ENCODE measurements at regions not wholly inside any gene's neighbourhood (a gene's known extent, or its start where the extent isn't known, plus 50 kb on each side); places are given as distances from the start of the nearest gene placed in this dataset.
"Not testable (repeated sequence)": the region's sequence is repeated elsewhere in the genome, so short reads cannot be mapped to it uniquely, and the experiment has no call there.

DNA sequence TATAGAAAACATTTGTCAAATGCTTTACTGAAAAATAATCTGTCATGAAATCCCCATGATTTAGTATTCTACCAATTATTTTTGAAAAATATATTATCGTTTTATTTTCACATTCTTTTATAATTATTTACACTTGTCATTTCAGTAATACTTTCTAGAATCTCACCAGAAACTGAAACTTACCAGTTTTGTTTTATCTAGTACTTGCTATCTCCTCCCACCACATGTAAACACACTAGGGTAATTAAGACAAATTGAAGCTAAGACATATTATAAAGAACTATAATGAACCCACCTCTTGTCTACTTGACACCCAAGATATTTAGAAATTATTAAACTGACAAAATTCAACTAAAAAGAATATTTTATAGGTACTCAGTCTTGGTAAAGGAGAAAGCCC lies 51.5 kb upstream of the GRM3 start:
- DNase-seq (ENCODE audit: low read depth): no peak

DNA sequence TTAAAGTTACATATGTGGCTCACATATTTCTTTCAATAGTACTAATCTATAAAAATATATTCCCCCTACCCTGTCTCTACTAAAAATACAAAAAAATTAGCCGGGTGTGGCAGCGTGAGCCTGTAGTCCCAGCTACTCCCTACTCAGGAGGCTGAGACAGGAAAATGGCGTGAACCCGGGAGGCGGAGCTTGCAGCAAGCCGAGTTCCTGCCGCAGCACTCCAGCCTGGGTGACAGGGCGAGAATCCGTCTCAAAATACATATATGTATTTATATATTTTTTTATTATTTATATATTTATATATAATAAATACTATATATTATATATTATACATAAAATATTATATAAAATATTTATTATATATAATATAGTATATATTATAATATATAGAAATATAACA lies 69.7 kb upstream of the GRM3 start:
- no peak for DNase-seq (ENCODE audit: low read depth)

DNA sequence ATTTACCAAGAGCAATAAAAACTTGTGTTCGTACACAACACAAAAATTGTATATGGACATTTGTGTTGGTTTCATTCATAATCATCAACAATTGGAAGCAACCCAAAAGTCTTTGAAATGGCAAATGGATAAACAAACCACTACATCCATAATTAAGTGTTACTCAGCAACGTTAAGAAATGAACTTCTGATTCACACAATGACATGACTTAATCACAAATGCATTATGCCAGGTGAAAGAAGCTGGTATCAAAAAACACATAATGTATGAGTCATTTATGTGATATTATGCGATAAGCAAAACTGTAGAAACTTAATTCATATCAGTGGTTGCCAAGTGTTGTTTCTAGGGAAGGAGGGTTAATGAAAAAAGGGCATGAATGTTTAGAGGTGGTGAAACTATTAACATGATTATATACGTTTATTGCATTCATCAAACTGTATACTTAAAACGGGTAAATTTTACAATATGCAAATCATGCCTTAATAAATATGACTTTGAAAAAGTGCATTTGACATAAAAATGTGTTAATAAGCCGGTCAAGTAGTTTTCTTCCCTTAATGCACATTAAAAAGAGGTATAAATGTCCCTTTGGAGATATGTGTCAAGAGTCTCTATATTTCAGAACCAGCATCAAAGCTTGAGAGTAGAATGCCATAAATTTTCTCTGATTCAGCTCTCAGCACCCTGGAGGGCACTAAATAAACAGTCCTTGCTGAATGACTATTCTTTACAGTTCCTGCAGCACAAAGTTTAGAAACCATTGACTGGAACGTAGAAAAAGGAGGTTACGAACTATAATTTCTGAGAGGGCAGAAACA lies 84.8 kb upstream of the GRM3 start:
- DNase-seq (ENCODE audit: low read depth): no peak

DNA sequence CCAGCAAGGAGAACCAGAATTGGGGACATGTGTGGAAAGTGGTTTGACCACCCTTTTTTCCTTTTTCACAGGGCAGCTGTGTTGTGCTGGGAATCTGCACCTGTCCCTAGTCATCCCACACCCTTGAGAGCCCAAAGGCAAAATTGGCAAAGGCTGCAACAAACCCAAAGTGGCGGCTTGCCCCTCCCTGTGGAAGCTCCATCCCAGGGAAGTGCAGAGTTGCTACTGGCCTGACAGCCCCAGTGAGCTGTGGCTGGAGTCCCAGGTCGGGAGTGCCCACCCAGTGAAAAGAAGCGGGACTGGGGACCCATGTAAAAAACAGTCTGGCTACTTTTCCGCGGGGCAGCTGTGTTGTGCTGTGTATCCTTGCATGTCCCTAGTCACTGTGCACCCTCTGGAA lies 109.1 kb upstream of the GRM3 start:
- DNase-seq (ENCODE audit: low read depth): no peak

DNA sequence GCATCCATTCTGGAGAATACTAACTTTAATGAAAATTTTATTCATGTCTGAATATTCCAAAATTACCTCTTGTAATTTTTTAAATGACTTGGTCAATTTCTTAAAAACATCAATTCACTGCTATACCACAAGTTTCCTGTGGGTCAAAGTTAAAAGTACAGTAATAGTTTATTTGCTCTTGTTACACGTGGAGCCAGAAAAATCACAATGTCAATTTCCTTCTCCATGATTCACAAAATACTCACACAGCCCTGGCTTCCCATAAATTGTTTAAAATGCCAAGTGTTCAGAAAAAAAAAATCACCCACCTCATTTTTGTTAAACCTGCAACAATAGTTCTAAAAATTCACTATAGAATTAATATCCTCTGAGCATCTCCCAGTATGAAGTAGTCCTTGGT lies 139.5 kb upstream of the GRM3 start:
- no peak for DNase-seq (ENCODE audit: low read depth)

GRCh38 chr7:86499986-86500385 lies 143.7 kb upstream of the GRM3 start:
- DNase-seq (ENCODE audit: low read depth): no peak

DNA sequence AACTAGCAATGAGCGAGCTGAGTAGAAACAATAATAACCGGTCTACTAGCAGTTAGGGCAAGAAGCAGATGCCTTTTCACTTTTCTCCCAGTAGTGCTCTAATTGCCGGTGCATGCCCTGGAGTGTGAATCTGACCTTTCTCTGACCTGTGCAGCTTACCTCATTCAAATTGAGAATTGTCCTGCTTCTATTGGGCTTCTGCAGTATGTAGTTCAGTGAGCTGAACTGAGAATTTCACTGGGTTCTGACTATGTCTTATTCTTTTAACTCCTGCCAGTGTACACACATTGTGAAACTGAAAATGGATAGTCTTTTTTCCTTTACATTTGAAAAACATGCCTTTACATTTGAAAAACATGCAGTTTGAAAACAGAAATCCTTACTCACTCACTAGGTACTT lies 157.9 kb upstream of the GRM3 start:
- DNase-seq (ENCODE audit: low read depth): no peak

DNA sequence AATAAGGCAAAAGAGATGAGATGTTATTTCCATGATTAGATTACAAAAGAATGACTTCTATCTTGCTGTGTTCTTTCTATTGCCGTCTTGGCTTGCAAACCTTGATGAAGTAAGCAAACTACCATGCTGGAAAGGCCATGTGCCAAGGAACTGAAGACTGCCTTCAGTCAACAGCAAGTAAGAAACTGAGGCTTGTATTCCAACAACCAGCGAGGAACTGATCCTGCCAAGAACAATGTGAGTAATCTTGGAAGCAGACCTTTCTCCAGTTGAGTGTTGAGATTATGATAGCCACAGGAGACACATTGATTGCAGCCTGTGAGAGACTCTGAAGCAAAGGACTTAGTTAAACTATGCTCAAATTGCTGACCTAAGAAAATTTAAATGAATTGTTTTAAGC lies 164.6 kb upstream of the GRM3 start:
- DNase-seq (ENCODE audit: low read depth): no peak

- no peak for DNase-seq (ENCODE audit: low read depth)
Measured at GRCh38 chr7:86477343-86477935, 166.3 kb upstream of the GRM3 start.

- no peak for DNase-seq (ENCODE audit: low read depth)
Measured at GRCh38 chr7:86470763-86471162, 172.9 kb upstream of the GRM3 start.

- peak; percentile 69 for DNase-seq (ENCODE audit: low read depth)
Measured at GRCh38 chr7:86469680-86470295, 173.9 kb upstream of the GRM3 start.

DNA sequence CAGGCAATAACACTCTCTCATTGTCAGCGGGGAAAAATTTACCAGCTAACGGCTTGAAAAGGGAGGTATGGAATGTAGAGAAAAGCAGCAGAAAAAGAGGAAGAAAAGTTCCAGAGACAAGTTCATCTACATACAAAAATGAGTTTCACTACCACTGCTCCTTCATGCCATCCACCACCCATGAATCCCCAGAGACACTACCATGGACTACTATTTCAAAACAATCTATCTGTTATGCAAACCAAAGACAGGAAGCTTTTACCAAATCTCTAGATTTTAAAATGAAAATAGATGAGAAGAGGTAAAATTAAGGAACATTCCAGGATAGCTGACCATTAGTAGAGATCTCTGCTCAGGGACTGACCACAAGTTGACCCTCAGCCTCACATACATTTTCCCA lies 189.0 kb upstream of the GRM3 start:
- DNase-seq (ENCODE audit: low read depth): no peak

DNA sequence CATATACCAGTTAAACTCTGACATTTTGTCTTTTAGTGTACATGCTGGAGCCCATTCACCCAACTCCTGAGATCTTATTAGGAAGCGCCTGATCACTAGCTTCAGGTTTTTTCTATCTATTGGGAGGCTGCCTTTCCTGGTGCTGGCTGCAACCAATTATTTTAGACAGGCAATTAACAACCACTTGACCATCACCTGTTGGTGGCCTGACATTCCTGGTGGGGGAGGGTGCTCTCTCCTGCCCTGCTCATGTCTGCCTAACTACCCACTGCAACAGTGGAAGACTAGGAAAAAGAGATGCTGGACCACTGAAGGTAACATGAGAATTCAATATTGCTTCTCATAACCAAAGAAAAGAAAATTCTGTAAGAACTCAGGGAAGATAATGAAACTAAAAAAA lies 190.3 kb upstream of the GRM3 start:
- no peak for DNase-seq (ENCODE audit: low read depth)

- no peak for DNase-seq (ENCODE audit: low read depth)
Measured at GRCh38 chr7:86448856-86449255, 194.9 kb upstream of the GRM3 start.

GRCh38 chr7:86445285-86445684 lies 198.4 kb upstream of the GRM3 start:
- no peak for DNase-seq (ENCODE audit: low read depth)

- DNase-seq (ENCODE audit: low read depth): no peak
Measured at GRCh38 chr7:86444245-86444644, 199.5 kb upstream of the GRM3 start.

DNA sequence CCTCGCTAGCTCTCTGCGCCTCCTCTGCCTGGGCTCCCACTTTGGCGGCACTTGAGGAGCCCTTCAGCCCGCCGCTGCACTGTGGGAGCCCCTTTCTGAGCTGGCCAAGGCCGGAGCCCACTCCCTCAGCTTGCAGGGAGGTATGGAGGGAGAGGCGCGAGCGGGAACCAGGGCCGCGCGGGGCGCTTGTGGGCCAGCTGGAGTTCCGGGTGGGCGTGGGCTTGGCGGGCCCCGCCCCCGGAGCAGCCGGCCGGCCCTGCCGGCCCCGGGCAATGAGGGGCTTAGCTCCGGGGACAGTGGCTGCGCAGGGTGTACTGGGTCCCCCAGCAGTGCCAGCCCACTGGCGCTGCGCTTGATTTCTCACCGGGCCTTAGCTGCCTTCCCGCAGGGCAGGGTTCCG lies 203.3 kb upstream of the GRM3 start:
- not testable (repeated sequence) for DNase-seq (ENCODE audit: low read depth)

DNA sequence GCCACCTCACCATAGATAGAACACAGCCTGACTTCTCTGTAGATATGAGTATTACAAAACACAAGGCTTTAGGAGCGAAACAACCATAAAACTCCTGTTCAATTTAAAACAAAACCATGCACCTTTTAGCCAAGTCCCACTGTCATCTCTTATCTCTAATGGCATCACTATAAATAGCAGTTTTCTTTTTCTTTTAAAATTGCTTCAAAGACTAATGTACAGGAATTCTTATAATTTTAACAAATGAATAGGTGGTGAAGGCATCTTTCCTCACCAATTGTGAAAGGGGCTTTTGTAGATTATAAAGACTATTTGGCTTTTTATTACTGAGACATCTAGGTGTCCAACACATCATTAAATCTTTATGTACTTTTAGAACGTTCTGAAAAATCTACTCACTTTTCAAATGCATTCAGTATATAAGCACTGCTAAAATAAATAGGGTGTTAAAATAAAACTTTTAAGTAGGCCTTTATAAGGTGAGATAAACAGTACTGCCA lies 205.7 kb upstream of the GRM3 start:
- no peak for DNase-seq (ENCODE audit: low read depth)

- no peak for DNase-seq (ENCODE audit: low read depth)
Measured at GRCh38 chr7:86431761-86432160, 211.9 kb upstream of the GRM3 start.

DNA sequence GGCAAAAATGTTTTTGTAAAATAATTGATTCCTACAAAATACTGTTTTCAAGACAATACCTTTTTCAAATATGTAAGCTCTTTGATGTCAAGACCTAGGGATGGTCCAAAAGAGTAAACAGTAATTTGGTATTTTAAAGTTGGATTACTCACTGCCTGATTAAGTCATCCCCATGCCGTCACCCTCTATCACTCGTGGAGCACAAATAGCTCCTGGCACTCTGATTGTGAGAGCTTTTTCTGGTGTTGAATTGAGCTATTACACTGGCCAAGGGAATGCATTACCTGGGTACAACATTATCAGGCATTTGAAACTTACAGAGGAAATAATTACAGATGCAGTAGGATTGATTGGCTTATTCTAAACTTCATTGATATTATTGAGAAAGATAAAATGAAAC lies 231.9 kb upstream of the GRM3 start:
- no peak for DNase-seq (ENCODE audit: low read depth)

DNA sequence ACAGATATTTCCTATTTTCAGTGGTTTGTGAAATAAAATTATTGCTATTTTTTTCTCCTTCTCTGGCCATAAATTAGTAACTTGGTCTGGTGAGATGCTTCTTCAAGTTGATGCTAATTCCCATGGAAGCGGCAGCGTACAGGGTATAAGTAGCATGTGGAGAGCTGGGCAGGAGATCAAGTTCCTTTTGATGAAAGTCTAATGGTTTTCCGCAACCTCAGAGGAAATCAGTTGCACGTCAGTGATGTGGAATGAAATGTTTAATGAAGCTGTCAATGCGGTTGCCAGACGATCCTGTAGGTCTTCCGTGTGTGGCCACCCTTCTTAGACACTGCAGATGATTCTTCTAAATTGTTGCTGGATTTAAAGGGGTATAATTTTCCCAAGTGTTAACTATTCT lies 236.4 kb upstream of the GRM3 start:
- DNase-seq (ENCODE audit: low read depth): peak; percentile 1

GRCh38 chr7:86391813-86392212 lies 251.9 kb upstream of the GRM3 start:
- no peak for DNase-seq (ENCODE audit: low read depth)

DNA sequence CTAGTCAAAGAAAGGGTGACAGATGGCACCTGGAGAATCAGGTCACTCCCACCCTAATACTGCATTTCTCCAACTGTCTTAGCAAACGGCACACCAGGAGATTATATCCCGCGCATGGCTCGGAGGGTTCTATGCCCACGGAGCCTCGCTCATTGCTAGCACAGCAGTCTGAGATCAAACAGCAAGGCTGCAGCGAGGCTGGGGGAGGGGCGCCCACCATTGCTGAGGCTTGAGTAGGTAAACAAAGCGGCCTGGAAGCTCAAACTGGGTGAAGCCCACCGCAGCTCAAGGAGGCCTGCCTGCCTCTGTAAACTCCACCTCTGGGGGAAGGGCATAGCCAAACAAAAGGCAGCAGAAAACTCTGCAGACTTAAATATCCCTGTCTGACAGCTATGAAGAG lies 268.1 kb upstream of the GRM3 start:
- DNase-seq (ENCODE audit: low read depth): not testable (repeated sequence)
